ENCODE measurements at regions not wholly inside any gene's neighbourhood (a gene's known extent, or its start where the extent isn't known, plus 50 kb on each side); places are given as distances from the start of the nearest gene placed in this dataset.

DNA sequence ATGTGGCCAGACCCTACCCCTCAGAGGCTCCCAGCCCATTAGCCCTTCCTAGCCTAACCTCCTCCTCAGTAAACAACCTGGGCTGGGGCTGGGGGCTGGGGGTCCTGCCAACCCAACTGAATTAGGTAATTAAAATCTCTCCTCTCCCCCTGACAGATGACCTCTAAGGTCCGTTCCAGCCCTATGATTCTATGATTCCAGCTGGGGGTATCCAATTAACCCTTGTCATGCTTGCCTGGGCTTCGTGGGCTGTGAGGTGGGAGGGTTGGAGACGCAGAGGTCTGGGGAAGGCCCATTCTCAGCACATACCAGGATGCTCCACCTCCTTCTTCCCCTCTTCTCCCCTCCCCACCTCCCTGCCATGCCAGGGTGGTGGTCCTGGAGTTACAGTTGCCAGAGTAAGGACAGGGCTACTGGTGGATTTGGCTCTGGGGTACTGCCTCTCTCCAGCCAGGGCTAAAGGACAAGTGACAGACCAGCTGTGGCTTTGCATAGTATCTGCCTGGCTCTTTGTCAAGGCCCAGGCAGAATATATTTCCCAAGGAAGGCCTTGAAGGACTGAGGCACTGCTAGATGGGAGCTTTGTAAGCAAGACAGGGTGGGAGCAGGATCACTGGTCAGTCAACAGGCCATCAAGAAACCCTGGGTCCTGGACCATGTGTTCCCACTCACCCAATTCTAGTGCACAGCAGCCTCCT is 82.1 kb downstream of the EFNB1 start:
- ATAC-seq = no peak
- H3K9me3 Mint-ChIP-seq = no peaks in the 10 kb centered on the region
- no peaks in the 10 kb centered on the region for H3K36me3 Mint-ChIP-seq
- peaks cover 19% of the 10 kb centered on the region for H3K27me3 Mint-ChIP-seq
- no peaks in the 10 kb centered on the region for H3K4me1 Mint-ChIP-seq
- H3K4me3 Mint-ChIP-seq = no peak overlapping the region
- H3K27ac Mint-ChIP-seq = no peak overlapping the region

DNA sequence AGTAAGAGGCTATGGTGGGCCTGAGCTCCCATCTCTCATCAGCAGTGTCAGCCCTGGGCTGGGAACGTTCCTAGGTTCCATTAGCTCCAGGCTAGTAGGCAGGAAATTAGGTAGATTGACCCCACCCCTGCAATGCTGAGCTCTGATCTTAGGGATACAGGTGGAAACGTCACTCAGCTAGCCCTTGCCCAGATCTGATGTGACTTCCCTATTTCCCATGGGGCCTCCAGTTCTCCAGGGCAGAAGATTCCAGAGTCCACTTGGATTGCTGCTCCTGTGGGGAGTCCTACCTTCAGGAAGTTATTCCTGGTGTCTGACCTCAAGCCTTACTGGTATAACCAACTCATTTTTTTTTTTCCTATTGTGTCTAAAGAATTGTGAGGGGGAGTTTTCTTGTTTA is 81.1 kb downstream of the EFNB1 start:
- Mint-ChIP-seq H3K27ac (no peak overlapping the region), H3K9me3 (no peaks in the 10 kb centered on the region), H3K27me3 (peaks cover 19% of the 10 kb centered on the region), H3K4me3 (no peak overlapping the region), H3K36me3 (no peaks in the 10 kb centered on the region), H3K4me1 (no peaks in the 10 kb centered on the region)
- ATAC-seq = no peak

DNA sequence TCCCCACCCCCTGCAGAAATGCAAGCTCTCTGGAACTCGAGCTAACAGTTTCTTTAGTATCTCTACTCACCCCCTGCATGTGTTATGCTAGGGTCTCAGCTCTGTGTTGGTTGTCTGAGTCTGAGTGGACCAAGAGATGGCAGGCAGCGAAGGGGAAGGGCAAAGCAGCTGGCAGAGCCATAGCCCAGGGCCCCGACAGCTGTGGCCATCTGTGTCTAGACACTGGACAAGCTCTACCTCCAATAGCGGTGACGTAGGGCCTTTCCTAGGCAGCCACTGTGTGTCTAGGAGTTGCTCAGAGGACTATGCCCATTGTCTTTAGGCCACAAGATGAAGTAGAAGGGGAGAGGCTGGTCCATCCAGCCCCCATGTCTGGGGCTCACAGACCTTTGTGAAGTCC is 79.2 kb downstream of the EFNB1 start:
- Mint-ChIP-seq H3K27ac (no peak overlapping the region), H3K27me3 (peaks cover 11% of the 10 kb centered on the region), H3K36me3 (no peaks in the 10 kb centered on the region), H3K4me1 (no peaks in the 10 kb centered on the region), H3K4me3 (no peak overlapping the region), H3K9me3 (no peaks in the 10 kb centered on the region)
- no peak for ATAC-seq

DNA sequence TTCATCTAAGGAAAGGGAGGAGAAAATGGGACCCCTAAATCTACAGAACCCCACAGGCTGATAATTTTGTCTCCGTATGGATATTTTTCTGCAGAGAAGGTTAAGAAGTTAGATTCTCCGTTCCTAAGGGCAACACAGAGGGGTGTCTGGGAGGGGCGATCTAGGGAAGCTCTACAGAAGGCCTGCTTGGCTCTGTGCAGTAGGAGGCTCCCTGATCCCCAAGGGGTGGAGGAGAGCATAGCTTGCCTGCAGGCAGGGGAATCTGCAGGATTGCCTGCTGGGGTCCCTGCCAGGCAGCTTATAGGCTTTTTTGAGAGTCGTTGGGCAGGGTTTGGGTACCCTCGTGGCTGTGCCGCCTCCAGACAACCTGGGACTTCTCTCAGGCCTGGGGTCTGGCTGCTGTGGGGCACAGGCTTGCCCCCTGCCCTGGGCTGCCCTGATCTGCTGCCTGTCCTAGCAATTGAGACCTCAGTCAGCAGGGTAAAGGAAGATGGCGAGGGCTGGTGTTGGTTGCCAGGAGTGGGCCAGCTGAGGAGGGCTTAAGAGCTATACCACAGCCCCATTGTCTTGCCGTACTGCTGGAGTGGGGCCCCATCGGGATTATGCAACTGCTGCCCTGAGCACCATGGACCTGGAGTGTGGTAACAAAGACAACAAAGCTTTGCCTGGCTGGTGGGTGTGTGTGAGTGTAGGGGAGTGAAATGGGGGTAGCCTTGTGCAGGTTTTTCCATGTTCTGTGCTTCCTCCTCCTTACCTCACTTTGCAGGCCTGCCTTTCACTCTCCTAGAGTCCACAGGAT is 74.1 kb downstream of the EFNB1 start:
- H3K9me3 Mint-ChIP-seq = no peaks in the 10 kb centered on the region
- H3K4me3 Mint-ChIP-seq = no peak overlapping the region
- no peak for ATAC-seq
- H3K4me1 Mint-ChIP-seq = no peaks in the 10 kb centered on the region
- no peaks in the 10 kb centered on the region for H3K36me3 Mint-ChIP-seq
- no peaks in the 10 kb centered on the region for H3K27me3 Mint-ChIP-seq
- no peak overlapping the region for H3K27ac Mint-ChIP-seq

DNA sequence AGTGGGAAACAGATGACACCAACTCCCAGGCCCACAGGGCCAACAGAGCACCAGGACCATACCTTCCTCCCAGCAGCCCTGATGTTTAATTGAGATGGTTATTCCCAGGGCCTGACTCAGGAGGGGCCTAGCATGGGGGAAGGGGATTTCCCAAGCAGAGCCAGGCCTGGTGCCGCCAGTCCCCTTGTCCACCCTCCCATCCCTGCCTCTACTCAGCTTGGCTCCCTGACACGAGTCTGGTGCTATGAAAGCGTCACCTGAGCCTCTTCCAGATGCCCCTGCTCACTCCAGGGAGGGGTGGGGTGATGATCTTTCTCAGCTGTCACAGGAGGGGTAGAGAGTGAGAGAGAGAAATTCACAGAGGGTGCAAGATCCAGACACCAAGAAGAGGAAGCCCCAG is 72.7 kb downstream of the EFNB1 start:
- ATAC-seq = no peak
- no peaks in the 10 kb centered on the region for H3K4me1 Mint-ChIP-seq
- no peaks in the 10 kb centered on the region for H3K9me3 Mint-ChIP-seq
- no peaks in the 10 kb centered on the region for H3K36me3 Mint-ChIP-seq
- H3K27me3 Mint-ChIP-seq = no peaks in the 10 kb centered on the region
- no peak overlapping the region for H3K4me3 Mint-ChIP-seq
- H3K27ac Mint-ChIP-seq = no peak overlapping the region

DNA sequence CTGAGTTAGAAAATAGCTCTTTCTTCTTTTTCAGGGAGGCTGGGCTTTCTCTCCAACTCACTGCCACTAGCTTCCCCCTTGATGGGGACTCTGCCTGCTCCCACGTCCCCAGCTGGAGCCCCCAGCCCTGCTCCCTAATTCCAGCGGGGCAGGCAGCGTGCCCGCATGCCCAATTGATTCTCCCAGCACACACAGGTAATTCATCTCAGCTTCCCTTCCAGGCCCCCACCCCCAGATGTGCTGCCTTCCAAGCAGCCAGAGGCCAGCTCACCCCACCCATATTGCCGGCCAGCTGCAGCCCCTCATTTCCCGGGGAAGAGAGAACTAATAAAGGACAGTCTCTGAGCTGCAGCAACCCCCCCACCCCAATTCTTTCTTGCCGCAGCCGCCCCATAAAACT is 69.8 kb downstream of the EFNB1 start:
- no peaks in the 10 kb centered on the region for H3K4me1 Mint-ChIP-seq
- no peaks in the 10 kb centered on the region for H3K36me3 Mint-ChIP-seq
- no peaks in the 10 kb centered on the region for H3K9me3 Mint-ChIP-seq
- H3K27me3 Mint-ChIP-seq = peaks cover 9% of the 10 kb centered on the region
- H3K27ac Mint-ChIP-seq = no peak overlapping the region
- no peak for ATAC-seq
- no peak overlapping the region for H3K4me3 Mint-ChIP-seq

DNA sequence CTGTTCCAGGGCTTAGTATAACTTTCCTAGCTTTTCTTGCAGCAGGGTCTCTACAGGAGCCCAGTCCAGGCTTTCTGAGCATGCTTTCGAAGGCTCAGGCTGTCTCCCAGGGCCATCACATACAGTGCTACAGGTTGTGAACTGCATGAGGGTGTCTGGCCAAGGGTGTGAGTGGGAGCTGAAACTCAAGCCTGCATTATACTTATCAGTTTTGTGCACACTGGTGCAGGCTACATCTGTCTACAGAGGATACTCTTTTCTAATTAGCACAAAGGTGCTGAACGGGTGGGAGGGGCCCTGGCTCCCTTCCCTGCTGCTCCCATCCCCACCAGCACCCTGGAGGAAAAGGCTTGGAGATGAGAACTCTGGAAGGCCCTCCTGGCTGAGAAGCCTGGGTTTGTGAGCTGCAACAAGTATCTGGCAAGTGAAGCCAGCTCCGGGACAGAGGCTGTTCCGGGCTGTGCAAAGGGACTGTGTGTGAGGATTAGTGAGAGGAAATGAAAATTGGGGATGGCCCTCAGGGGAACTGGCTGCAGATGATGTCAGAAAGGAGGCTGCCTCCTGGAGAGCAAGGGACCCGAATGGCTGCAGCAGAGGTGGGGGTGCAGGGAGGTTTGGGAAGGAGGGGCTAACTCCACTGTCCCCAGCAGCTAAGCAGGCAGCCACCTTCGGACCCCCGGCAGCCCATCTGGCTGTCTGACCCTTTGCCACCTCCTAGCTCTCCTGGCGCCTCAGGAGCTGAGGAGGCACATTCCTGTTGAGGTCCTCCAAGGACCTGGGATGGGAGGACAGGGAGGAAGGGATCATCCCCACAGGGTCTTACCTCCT is 68.5 kb downstream of the EFNB1 start:
- Mint-ChIP-seq H3K36me3 (no peaks in the 10 kb centered on the region), H3K9me3 (no peaks in the 10 kb centered on the region), H3K27ac (no peak overlapping the region), H3K4me1 (no peaks in the 10 kb centered on the region), H3K4me3 (no peak overlapping the region), H3K27me3 (peaks cover 9% of the 10 kb centered on the region)
- ATAC-seq = no peak

DNA sequence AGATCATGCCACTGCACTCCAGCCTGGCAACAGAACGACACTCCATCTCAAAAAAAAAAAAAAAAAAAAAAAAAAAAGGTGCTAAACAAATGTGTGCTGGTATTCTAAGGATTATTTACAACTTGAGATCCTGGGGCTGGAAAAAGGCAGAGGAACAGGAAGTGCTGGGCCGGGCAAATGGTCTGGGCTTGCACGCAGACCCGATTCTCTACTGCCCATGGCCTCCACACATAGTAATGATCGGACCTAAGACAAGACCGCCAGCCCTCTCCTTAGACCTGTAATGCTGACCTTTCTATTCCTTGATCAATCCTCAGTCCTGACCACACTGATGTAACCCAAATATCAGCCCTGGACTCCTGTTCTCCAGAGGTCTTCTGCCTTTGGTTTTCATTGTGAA is 67.8 kb downstream of the EFNB1 start:
- Mint-ChIP-seq H3K27ac (no peak overlapping the region), H3K36me3 (no peaks in the 10 kb centered on the region), H3K4me1 (no peaks in the 10 kb centered on the region), H3K27me3 (peaks cover 9% of the 10 kb centered on the region), H3K4me3 (no peak overlapping the region), H3K9me3 (no peaks in the 10 kb centered on the region)
- no peak for ATAC-seq

DNA sequence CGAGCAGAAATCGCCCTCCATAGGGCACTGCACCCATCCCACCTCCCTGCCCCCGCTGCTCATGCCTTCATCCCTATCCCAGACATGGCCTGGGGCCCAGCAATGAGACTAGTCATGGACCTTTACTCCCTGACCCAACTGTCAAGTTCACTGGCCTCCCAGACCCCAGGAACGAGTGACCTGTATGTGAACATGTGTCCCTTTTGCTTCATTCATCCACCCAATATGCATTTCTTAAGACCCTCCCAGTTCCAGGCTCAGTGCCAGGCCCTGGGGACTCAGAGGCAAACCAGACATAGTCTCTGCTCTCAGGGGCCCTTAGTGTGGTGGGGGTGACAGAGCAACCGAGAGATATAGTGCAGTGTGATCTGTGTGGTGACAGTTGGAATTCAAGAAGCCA is 67.0 kb downstream of the EFNB1 start:
- Mint-ChIP-seq H3K27me3 (peaks cover 9% of the 10 kb centered on the region), H3K4me3 (no peak overlapping the region), H3K36me3 (no peaks in the 10 kb centered on the region), H3K27ac (no peak overlapping the region), H3K4me1 (no peaks in the 10 kb centered on the region), H3K9me3 (no peaks in the 10 kb centered on the region)
- no peak for ATAC-seq

DNA sequence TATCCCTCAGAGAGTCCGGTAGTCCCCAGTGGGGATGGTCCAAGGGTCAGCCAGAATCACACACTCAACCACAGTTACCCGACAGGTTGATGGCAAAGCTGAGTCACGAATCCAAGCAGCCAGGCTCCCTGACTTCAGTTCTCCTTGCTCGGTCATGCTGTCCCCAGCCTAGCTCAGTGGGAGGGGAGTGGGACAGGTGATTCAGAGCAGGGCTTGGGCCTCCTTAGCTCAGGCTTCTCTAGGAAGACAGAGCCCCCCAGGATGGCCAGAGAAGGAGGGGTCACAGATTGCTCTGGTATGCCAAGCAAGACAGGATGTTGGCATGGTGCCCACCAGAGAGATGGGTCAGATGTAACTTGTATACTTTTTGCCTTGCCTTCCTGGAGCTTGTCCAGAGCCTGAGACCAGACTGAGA is 66.5 kb downstream of the EFNB1 start:
- Mint-ChIP-seq H3K4me3 (no peak overlapping the region), H3K27me3 (peaks cover 9% of the 10 kb centered on the region), H3K27ac (no peak overlapping the region), H3K36me3 (no peaks in the 10 kb centered on the region), H3K9me3 (no peaks in the 10 kb centered on the region), H3K4me1 (no peaks in the 10 kb centered on the region)
- ATAC-seq = no peak

DNA sequence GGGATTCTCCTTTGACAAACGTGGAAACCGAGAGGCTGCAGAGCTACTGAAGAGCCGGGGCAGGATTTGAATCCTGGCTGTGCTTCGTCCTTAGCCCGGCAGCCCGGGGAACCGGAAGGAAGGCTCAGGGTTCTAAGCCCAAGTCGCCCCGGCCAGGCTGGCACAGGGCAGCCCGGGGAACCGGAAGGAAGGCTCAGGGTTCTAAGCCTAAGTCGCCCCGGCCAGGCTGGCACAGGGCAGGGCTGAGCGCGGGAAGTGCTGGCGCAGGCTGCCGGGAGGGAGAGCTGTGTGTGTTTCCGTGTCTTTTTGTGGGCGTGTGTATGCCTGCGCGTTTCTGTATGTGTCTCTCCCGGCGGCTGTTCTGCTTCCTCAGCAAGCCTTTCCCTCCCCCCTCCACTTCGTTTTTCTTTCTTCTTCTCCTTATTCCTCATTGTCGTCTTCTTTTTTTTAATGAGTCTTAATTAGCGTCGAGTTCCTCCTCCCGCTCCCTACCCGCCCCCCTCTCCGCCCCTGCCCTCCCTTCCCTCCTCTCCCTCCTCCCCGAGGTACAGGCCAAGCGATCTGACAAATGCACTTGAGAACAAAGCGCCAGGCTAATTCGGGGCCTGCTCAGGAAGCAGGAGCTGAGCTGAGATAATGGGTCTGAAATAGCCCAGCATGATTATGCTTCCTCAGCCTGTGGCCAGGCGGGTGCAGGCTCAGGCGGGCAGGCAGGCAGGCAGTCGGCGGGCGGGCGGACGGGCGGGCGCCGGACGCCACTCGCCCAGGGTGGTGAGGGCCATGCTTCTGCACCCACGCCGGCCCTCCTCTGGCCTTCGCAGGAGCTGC is 65.9 kb downstream of the EFNB1 start:
- Mint-ChIP-seq H3K27ac (no peak overlapping the region), H3K36me3 (no peaks in the 10 kb centered on the region), H3K4me3 (peak overlapping the region; percentile 68), H3K9me3 (no peaks in the 10 kb centered on the region), H3K27me3 (peaks cover 9% of the 10 kb centered on the region), H3K4me1 (no peaks in the 10 kb centered on the region)
- ATAC-seq = peak; percentile 31

DNA sequence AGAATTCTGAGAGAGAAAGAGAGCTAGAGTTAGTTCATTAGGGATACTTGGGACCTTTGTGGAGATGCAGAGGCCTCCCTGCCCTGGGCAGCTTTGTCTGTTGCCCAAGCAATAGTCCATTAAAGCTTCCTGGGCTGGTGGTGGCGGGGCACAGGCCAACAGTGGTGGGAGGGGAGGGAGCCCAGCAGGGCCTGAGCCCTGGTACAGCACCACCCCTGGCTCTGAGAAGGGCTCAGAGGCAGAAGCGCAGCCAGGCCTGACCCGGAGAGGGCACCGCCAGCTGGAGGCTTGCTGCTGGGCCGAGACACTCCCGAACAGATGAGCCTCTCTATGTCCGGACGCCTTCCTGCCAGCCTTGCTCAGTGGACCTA is 65.3 kb downstream of the EFNB1 start:
- H3K27me3 Mint-ChIP-seq = peaks cover 9% of the 10 kb centered on the region
- peak overlapping the region; percentile 26 for H3K4me3 Mint-ChIP-seq
- H3K4me1 Mint-ChIP-seq = no peaks in the 10 kb centered on the region
- ATAC-seq = no peak
- H3K9me3 Mint-ChIP-seq = no peaks in the 10 kb centered on the region
- H3K27ac Mint-ChIP-seq = no peak overlapping the region
- H3K36me3 Mint-ChIP-seq = no peaks in the 10 kb centered on the region

DNA sequence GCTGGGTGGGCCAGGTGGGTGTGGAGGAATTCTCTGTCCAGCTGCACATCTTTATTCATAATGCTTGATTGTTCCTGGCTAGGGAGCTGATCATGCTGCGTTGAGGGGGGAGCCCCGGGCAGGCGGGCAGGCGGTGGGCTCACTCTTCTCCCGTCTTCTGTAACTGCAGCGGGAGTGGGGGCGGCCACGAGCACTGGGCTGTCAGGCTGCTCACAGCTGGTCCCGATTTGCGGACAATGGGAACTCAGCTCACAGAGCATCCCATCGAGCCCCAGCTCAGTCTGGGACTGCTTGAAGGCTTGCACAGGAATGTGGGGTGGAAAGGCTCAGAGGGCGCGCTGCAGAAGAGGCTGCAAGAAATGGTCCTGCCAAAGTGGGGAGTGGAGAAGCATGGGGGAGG is 63.8 kb downstream of the EFNB1 start:
- no peak for ATAC-seq
- Mint-ChIP-seq H3K4me3 (no peak overlapping the region), H3K27ac (no peak overlapping the region), H3K27me3 (peaks cover 9% of the 10 kb centered on the region), H3K36me3 (no peaks in the 10 kb centered on the region), H3K9me3 (no peaks in the 10 kb centered on the region), H3K4me1 (no peaks in the 10 kb centered on the region)

DNA sequence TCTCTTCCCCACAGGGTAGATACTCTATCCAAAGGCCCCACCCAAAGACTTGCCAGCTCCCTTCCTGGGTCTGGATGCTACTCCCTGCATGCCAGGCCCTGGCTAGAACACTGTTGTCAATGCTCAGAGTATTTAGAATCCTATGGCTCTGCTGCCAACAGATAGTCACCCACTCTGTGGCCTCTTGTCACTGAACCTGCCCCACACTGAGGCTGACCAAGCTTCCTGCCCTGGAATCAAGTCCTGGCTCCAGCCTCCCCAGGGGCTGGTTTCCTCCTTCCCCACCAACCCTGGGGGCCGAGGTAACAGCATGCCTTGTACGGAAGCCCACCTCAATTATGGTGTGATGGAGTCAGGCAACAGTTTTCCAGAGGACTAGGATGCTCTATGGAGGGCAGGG is 63.3 kb downstream of the EFNB1 start:
- Mint-ChIP-seq H3K27ac (no peak overlapping the region), H3K36me3 (no peaks in the 10 kb centered on the region), H3K27me3 (peaks cover 9% of the 10 kb centered on the region), H3K4me3 (no peak overlapping the region), H3K4me1 (no peaks in the 10 kb centered on the region), H3K9me3 (no peaks in the 10 kb centered on the region)
- ATAC-seq = no peak
